DND-41 (cell line): ENCODE measurements at regions not wholly inside any gene's neighbourhood (a gene's known extent, or its start where the extent isn't known, plus 50 kb on each side); places are given as distances from the start of the nearest gene placed in this dataset.

Experiments used
- EZH2 ChIP-seq: IDR thresholded peaks from 3 replicates; pipeline ENCODE4 v1.6.1; 2012; ENCODE audit warnings: borderline replicate concordance, low read depth, mild to moderate bottlenecking, moderate library complexity, low read length, inconsistent platforms; ENCODE audit not compliant: severe bottlenecking
- TF ChIP-seq, protein P1 (sequence below): IDR thresholded peaks from 2 replicates; pipeline ENCODE4 v1.5.1; 2012; ENCODE audit warnings: borderline replicate concordance, low read length, moderate library complexity, mild to moderate bottlenecking; ENCODE audit not compliant: poor library complexity, severe bottlenecking; ENCODE audit errors: extremely low read depth

DNA sequence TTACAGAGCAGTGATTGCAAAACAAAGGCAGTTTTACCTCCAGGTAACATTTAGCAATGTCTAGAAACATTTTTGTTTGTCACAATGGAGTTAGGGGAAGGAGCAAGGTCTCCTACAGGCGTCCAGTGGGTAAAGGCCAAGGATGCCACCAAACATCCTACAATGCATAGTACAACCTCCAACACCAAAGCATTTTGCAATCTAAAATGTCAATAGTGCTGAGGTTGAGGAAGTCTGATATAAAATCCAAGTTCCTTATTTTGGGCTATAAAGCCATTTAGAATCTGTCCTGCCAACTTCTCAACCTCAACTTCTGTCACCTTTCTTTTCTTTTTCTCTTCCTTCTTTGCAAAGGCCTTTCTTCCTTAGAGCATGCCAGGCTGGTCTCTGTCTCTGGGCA lies 111.2 kb downstream of the FASLG start:
- no peak for TF ChIP-seq EZH2
- TF ChIP-seq, protein P1, sequence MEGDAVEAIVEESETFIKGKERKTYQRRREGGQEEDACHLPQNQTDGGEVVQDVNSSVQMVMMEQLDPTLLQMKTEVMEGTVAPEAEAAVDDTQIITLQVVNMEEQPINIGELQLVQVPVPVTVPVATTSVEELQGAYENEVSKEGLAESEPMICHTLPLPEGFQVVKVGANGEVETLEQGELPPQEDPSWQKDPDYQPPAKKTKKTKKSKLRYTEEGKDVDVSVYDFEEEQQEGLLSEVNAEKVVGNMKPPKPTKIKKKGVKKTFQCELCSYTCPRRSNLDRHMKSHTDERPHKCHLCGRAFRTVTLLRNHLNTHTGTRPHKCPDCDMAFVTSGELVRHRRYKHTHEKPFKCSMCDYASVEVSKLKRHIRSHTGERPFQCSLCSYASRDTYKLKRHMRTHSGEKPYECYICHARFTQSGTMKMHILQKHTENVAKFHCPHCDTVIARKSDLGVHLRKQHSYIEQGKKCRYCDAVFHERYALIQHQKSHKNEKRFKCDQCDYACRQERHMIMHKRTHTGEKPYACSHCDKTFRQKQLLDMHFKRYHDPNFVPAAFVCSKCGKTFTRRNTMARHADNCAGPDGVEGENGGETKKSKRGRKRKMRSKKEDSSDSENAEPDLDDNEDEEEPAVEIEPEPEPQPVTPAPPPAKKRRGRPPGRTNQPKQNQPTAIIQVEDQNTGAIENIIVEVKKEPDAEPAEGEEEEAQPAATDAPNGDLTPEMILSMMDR: no peak
